Keratinocyte (primary cell): ENCODE measurements at regions not wholly inside any gene's neighbourhood (a gene's known extent, or its start where the extent isn't known, plus 50 kb on each side); places are given as distances from the start of the nearest gene placed in this dataset.

ENCODE experiments used
- DNase-seq: peaks from one replicate; pipeline ENCODE4 v3.0.0-alpha.2; 2011; ENCODE audit warnings: low read depth, missing footprints, low spot score
- FAIRE-seq: peaks from 2 replicates; lab custom pipeline; 2011; peaks lifted over from hg19 to GRCh38; lab: Jason Lieb, UNC
- H2AFZ ChIP-seq: 2 replicates; pipeline ENCODE4 v1.6.0; 2012; ENCODE audit warnings: low read length, control low read depth, inconsistent platforms; ENCODE audit not compliant: control insufficient read depth
- H3K27ac ChIP-seq: 2 replicates; pipeline ENCODE4 v1.5.1; 2011; ENCODE audit warnings: low read length; ENCODE audit not compliant: control insufficient read depth, insufficient read depth
- H3K27me3 ChIP-seq: 3 replicates; pipeline ENCODE4 v1.6.0; 2011; ENCODE audit warnings: low read length; ENCODE audit not compliant: control insufficient read depth, insufficient read depth; ENCODE audit errors: extremely low read depth
- H3K36me3 ChIP-seq, 2 experiments: 2 replicates in 1 of 2; 3 replicates in 1 of 2; pipeline ENCODE4 v1.5.1; 2011; ENCODE audit warnings: low read length in 2 of 2, mild to moderate bottlenecking in 1 of 2; ENCODE audit not compliant: control insufficient read depth in 2 of 2, insufficient read depth in 2 of 2; ENCODE audit errors: extremely low read depth in 1 of 2
- H3K4me1 ChIP-seq: 3 replicates; pipeline ENCODE4 v1.5.1; 2011; ENCODE audit warnings: low read length; ENCODE audit not compliant: control insufficient read depth, insufficient read depth; ENCODE audit errors: extremely low read depth
- H3K4me2 ChIP-seq: 3 replicates; pipeline ENCODE4 v1.6.0; 2011; ENCODE audit warnings: low read depth, low read length; ENCODE audit not compliant: control insufficient read depth, insufficient read depth; ENCODE audit errors: extremely low read depth
- H3K4me3 ChIP-seq, 3 experiments: fragments of 200-600 bp in 1 of 3; sonication (generic) in 1 of 3; 2 replicates in 2 of 3; 3 replicates in 1 of 3; pipeline ENCODE4 v1.5.1; 2011 to 2016; ENCODE audit warnings: low read length in 3 of 3, mild to moderate bottlenecking in 3 of 3, control low read depth in 2 of 3, inconsistent platforms in 1 of 3, low read depth in 1 of 3, mixed read lengths in 1 of 3, mixed run types in 1 of 3, moderate library complexity in 1 of 3; ENCODE audit not compliant: control insufficient read depth in 2 of 3, insufficient read depth in 2 of 3; ENCODE audit errors: extremely low read depth in 1 of 3
- H3K79me2 ChIP-seq: 2 replicates; pipeline ENCODE4 v1.6.0; 2012; ENCODE audit warnings: low read length; ENCODE audit not compliant: control insufficient read depth, insufficient read depth
- H3K9ac ChIP-seq: 3 replicates; pipeline ENCODE4 v1.6.0; 2011; ENCODE audit warnings: low read length; ENCODE audit not compliant: control insufficient read depth, insufficient read depth; ENCODE audit errors: extremely low read depth
- H3K9me1 ChIP-seq: 3 replicates; pipeline ENCODE4 v1.6.0; 2011; ENCODE audit warnings: low read length; ENCODE audit not compliant: control insufficient read depth, insufficient read depth; ENCODE audit errors: extremely low read depth
- H3K9me3 ChIP-seq: 2 replicates; pipeline ENCODE4 v1.5.1; 2012; ENCODE audit warnings: low read depth, low read length; ENCODE audit not compliant: control insufficient read depth
- H4K20me1 ChIP-seq: 3 replicates; pipeline ENCODE4 v1.6.0; 2011; ENCODE audit warnings: low read length; ENCODE audit not compliant: control insufficient read depth, insufficient read depth; ENCODE audit errors: extremely low read depth
- CTCF ChIP-seq, 3 experiments: IDR thresholded peaks in 1 of 3; conservative IDR thresholded peaks in 1 of 3; optimal IDR thresholded peaks in 1 of 3; 2 replicates in 2 of 3; 3 replicates in 1 of 3; pipeline versions ENCODE3 to v1.5.1; 2011; ENCODE audit warnings: low read length in 3 of 3, mild to moderate bottlenecking in 3 of 3, moderate library complexity in 2 of 3, control low read depth in 1 of 3, inconsistent platforms in 1 of 3; ENCODE audit not compliant: insufficient read depth in 2 of 3; ENCODE audit errors: extremely low read depth in 1 of 3
- EZH2 ChIP-seq: IDR thresholded peaks from one replicate; pipeline ENCODE4 v1.6.1; 2012; ENCODE audit warnings: inconsistent platforms, mild to moderate bottlenecking, low read length, moderate library complexity
- dilution Hi-C: fragments of 300-500 bp; cut with MboI; formaldehyde crosslinking; loops from one replicate; pipeline ENCODE4 v1.7.0; 2020; ENCODE audit warnings: low sequenced_read_pairs; ENCODE audit not compliant: extremely low pct_ligation_motif_present

DNA sequence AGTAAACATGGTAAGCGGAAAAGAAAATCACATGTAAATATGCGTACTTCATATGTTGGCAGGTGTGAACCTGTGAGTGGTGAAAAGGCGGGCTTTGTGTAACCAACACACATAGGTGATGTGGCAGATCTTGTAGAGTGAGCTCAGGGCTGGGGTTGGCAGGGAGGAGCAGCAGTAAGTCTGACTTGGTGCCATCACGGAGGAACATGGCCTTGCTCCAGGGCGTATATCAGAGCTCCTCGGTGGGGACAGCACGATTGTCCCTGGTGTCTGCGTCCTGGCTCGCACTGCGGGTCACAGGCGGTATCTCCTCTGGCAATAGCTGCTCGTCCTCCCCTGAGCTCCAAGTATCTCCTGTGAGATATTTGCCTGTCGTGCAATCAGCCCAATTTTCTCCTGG is 733.6 kb downstream of the TRIML1 start:
- no peak overlapping the region for H2AFZ ChIP-seq
- no peak overlapping the region for H3K27ac ChIP-seq
- no peak overlapping the region for H3K9ac ChIP-seq
- H4K20me1 ChIP-seq, result no peaks in the 10 kb centered on the region
- dilution Hi-C loops, result no loop called here
- DNase-seq, result no peak
- no peak overlapping the region for H3K4me2 ChIP-seq
- no peaks in the 10 kb centered on the region for H3K36me3 ChIP-seq
- no peak for FAIRE-seq
- peaks cover 2% of the 10 kb centered on the region for H3K9me3 ChIP-seq
- no peaks in the 10 kb centered on the region for H3K79me2 ChIP-seq
- no peaks in the 10 kb centered on the region for H3K4me1 ChIP-seq
- no peaks in the 10 kb centered on the region for H3K27me3 ChIP-seq
- H3K4me3 ChIP-seq, result no peak overlapping the region
- no peaks in the 10 kb centered on the region for H3K9me1 ChIP-seq
- TF ChIP-seq CTCF (optimal IDR thresholded peaks at IDR 0.05 in 1 of 3, IDR thresholded peaks at IDR 0.05 in 1 of 3, conservative IDR thresholded peaks at IDR 0.05 in 1 of 3; ENCODE audit: extremely low read depth in 1 of 3, insufficient read depth in 2 of 3, low read length in 3 of 3) (no peak), EZH2 (no peak)

- Histone ChIP-seq H2AFZ (no peak overlapping the region), H3K4me1 (no peaks in the 10 kb centered on the region), H3K79me2 (no peaks in the 10 kb centered on the region), H3K9me1 (no peaks in the 10 kb centered on the region), H3K27ac (no peak overlapping the region), H4K20me1 (no peaks in the 10 kb centered on the region), H3K9me3 (peaks cover 2% of the 10 kb centered on the region), H3K36me3 (no peaks in the 10 kb centered on the region), H3K9ac (no peak overlapping the region), H3K27me3 (no peaks in the 10 kb centered on the region), H3K4me3 (no peak overlapping the region), H3K4me2 (no peak overlapping the region)
- dilution Hi-C loops, result no loop called here
- TF ChIP-seq EZH2 (no peak), CTCF (optimal IDR thresholded peaks at IDR 0.05 in 1 of 3, IDR thresholded peaks at IDR 0.05 in 1 of 3, conservative IDR thresholded peaks at IDR 0.05 in 1 of 3; ENCODE audit: extremely low read depth in 1 of 3, insufficient read depth in 2 of 3, low read length in 3 of 3) (no peak)
- no peak for FAIRE-seq
- DNase-seq, result no peak
These were observed 737.6 kb downstream of the TRIML1 start for GRCh38 chr4:188876881-188877280.
